Frontal cortex (tissue), 3 donors: ENCODE measurements at regions not wholly inside any gene's neighbourhood (a gene's known extent, or its start where the extent isn't known, plus 50 kb on each side); places are given as distances from the start of the nearest gene placed in this dataset.
"Not testable (repeated sequence)": the region's sequence is repeated elsewhere in the genome, so short reads cannot be mapped to it uniquely, and the experiment has no call there.

Experiments used
- DNase-seq, 2 donors: peaks; one replicate each; pipeline ENCODE4 v3.0.0; 2012; ENCODE audit warnings: low spot score in 2 of 2
- FAIRE-seq: peaks from 2 replicates; lab custom pipeline; 2012; peaks lifted over from hg19 to GRCh38; lab: Jason Lieb, UNC
- donor health status: control.
- donor health status: control.
- donor health status: control.

- no peak for FAIRE-seq
- no peak for DNase-seq
These were observed 128.9 kb downstream of the TMEM200A start for GRCh38 chr6:130494729-130495128.

DNA sequence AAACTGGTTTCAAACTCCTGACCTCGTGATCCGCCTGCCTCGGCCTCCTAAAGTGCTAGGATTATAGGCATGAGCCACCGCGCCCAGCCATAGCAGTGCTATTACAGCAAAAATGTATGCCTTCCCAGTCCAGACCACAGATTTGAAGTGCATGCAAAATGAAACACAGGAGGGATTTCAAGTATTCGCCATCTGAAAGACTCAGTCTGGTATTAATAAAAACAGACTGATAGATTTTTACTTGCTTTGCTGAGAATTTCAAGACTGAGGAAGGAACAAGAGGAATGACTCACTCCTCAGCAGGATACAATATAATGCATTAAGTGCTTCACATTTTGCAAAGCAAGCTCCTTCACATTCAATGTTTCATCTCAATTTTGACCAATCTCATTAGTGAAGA lies 134.9 kb downstream of the TMEM200A start:
- FAIRE-seq (no peak), DNase-seq (no peak)

DNA sequence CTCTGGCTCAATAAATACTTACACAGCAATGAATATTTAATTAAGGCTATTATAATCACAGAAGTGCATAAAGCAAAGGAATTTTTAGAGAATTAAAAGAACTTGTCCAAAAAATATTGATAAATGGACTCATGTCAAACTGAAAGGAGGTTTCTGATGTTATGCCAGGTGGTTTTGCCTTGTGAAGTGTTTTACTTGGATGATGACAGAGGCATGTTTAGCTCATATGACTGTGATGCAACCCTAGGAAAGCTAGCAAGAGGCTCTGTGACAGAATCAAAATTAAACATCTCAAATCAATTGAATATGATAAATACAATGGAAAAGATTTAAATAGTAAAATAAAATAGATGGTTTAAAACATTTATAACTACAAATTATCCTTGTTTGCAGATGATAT lies 137.3 kb downstream of the TMEM200A start:
- no peak for FAIRE-seq
- DNase-seq: no peak

DNA sequence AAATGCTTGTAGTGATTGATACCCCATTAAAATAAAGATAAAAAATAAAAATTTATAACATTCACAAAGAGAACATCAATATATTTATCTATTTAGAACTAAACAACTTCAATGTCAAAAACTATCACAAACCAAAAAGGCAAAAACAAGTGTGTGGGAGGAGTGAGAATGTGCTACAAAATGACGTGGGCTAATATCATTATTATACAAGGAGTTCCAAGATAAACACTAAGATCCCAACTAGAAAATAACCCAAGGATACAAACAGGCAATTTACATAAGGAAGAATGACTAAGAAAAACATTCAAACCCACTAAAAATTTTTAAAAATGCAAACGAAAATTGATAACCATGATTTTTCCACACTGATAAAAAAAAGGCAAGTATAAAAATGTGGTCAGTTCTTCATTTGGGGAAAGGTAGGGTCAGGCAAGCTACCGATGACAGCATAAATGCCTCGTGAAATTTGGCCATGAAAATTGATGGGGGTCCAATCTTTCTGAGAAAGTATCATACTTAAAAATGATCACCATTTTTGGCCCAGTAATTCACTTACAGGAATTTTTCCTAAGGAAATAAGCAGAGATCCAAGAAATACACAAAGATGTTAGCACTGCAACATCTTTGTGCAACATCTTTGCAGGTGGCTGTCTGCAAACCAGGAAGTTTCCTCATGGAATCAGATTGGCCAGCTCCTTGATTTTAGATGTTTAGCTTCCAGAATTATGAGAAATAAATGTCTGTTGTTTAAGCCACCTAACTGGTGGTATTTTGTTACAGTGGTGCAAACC lies 140.2 kb downstream of the TMEM200A start:
- no peak for DNase-seq
- no peak for FAIRE-seq

GRCh38 chr6:130507005-130507665 lies 141.3 kb downstream of the TMEM200A start:
- not testable (repeated sequence) for DNase-seq, FAIRE-seq

- DNase-seq (no peak), FAIRE-seq (no peak)
These were observed 141.8 kb downstream of the TMEM200A start for GRCh38 chr6:130507666-130508028.

DNA sequence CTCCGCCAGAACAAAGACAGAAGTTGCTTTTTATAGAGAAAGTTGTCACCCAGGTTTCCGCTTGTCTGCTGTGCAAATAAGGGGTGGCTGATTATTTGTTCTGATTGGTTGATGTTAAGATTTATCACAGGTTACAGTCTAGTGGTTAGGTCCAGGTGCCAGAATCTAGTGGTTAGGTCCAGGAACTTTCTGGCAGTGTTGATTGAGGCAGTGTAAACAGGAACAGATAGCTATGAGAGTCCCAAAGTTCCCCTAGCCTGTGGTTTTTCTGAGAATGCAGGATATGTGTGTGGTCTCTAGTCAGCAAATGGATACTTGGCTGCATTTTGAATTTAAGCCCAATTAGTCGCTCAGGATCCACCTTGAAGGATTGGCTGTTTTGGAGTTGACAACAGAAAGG lies 148.0 kb downstream of the TMEM200A start:
- no peak for DNase-seq
- FAIRE-seq: no peak

DNA sequence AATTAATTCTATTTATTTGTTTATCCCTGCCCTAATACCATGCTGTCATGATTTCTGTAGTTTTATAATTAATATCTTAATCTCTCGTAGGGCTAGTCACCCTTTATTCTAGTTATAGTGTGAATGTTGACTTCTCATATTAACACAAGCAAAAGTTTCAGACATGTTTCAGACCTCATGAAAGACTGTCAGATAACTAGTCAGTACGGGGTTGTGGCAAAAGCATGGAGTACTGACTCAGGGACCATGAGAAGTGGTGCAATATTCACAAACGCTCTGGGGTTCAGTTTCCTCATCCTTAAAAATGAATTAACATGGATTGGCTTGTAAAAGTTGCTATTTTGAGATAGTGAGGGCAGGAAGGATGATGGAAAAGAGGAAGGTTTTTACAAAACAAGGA lies 148.9 kb downstream of the TMEM200A start:
- FAIRE-seq: no peak
- no peak for DNase-seq

DNA sequence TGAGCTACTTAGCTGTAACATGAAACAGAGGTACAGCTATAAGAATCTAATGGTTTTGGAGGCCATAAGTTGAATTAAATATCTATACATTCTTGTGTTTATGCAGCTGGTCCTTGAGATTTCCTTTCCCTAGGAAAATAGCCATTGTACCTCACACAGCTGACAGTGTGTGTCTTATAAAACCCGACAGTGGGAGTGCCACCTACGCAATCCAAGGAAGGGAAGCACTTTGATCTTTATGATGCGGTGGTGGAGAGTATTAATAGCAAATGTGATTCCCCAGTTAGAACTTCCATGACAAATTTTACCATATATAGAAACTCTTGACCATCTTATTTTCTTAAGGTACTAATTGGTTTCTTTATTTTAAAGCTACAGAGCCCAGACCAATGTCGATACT lies 149.5 kb downstream of the TMEM200A start:
- FAIRE-seq (no peak), DNase-seq (no peak)

DNA sequence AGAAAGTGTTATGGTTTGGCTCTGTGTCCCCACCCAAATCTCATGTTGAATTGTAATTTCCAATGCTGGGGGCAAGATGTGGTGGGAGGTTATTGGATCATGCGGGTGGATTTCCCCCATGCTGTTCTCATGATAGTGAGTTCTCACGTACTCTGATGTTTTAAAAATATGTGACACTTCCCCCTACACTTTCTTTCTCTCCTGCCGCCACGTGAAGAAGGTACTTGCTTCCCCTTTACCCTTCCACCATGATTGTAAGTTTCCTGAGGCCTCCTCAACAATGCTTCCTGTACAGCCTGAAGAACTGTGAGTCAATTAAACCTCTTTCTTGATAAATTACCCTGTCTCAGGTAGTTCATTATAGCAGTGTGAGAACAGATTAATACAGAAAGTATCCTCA lies 150.8 kb downstream of the TMEM200A start:
- FAIRE-seq (no peak), DNase-seq (no peak)

DNA sequence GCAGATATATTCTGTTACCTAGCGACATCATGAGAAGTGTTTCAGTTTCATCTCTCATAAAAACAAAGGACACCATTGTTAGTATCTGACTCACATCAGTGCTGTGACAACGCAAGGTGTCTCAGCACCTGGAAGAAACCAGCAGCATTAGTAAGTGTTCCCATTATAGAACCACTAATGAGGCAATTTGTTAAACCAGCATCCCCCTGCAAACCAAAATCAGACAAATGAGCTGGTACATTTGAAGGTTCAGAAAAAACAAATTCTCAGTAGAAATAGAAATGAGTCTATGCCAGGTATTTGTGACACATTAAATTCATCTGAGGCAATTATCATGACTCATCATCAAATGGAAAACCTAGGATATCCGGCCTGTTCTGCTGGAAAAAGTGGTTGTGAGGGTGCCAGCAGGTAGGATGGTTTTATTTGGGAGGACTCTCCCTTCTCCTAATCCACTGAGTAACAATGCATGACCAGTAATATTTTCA lies 151.7 kb downstream of the TMEM200A start:
- FAIRE-seq (no peak), DNase-seq (no peak)

DNA sequence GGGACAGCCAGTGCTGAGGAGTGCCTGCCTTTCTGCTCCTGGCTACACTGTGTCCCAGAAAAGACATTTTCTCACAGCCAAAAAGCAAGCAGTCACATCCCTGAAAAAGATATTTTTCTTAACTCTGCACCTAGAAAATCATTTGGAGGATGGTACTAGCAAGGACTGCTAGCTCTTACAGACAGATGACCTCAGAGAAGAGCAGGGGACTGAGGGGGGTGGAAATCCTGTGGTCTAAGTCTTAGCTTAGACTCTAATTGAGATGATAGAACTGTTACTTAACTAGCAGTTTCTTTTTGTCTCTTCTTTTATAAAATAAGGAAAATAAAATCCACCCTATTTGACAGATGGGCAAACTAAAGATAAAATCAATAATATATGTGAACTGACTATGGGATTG lies 152.8 kb downstream of the TMEM200A start:
- FAIRE-seq (no peak), DNase-seq (no peak)

- FAIRE-seq: no peak
- DNase-seq: no peak
These were observed 154.4 kb downstream of the TMEM200A start for GRCh38 chr6:130520221-130520620.

GRCh38 chr6:130520801-130521200 lies 155.0 kb downstream of the TMEM200A start:
- DNase-seq: no peak
- FAIRE-seq: no peak

DNA sequence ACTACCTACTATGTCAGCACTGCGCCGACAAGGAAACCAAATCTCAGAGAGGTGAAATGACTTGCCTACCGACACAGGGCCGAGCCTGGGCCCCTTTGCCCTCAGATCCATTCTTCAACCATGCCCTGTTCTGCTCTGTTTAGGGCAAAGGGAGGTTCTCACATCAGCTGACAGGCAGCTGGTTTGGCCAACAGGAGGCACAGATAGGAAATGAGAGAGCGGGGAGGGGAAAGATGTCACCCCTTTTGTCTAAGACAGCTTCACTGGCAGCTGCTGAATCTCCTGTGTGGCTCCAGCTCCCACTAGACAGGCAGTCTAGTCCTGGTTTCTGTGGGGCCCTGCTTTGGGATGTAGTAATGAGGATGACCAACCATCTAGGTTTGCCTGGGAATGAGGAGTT lies 158.7 kb downstream of the TMEM200A start:
- FAIRE-seq (no peak), DNase-seq (no peak)

DNA sequence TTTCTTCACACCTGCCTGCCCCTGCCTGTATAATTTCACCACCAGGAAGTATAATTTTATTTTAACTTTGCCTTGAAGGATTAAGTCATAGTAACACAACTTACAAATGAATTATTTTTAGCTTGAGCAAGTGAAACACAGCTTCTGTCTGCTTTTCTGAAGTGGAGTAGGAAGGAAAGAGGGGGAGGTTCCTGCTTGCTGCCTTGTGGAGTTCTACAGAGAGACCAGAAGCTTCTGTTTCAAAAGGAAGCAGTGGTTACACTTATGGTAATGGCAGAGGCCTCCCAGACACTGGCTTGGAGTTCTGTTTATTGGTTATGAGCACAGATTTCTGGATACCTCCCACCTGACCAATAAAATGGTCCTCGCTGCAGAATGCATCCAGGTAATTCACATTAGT lies 159.6 kb downstream of the TMEM200A start:
- FAIRE-seq: no peak

DNA sequence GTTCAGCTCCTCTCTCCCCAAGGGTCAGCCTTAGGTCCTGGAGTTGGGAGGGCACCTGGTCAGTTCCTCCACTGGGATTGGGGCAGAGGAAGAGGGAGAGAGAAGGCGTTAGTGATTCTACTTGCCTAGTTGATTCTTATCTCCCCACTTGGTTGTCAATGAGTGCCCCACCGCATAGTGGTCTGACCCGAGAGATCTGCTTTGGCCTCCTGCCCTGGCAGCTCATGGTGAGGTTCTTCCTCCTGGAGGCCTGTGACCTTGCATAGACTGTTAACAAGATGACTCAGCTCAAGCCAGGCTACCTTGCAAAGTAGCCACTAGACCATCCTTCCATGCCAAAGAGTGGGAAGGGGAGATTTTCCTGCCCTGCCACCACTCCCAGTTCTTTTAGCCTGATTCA lies 160.6 kb downstream of the TMEM200A start:
- no peak for FAIRE-seq
- no peak for DNase-seq

More for the DNA sequence above, 159.6 kb downstream of the TMEM200A start:
- no peak for DNase-seq

- FAIRE-seq (no peak), DNase-seq (no peak)
These were observed 161.4 kb downstream of the TMEM200A start for GRCh38 chr6:130527173-130527572.

- FAIRE-seq (no peak), DNase-seq (no peak)
These were observed 163.8 kb downstream of the TMEM200A start for GRCh38 chr6:130529569-130530149.

DNA sequence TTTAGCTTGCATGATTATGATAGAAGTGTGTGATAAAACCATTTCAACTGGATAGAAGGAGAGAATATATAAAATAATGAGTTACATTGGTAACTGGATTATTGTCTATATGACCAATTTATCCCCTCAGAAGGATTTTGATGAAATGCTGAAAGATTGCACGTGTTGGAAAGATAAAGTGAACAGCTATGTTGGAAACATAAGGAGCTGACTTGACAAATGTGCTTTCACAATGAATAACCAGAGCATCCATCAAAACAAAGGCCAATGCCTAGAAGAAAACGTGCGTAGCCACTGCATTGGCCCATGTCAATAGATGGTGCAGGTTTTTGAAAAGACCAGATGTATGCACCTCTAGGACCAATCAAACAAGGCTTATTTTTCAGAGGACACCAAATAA lies 168.8 kb downstream of the TMEM200A start:
- no peak for FAIRE-seq
- DNase-seq: no peak

GRCh38 chr6:130535242-130535641 lies 169.4 kb downstream of the TMEM200A start:
- no peak for DNase-seq
- FAIRE-seq: no peak
